ENCODE measurements at regions not wholly inside any gene's neighbourhood (a gene's known extent, or its start where the extent isn't known, plus 50 kb on each side); places are given as distances from the start of the nearest gene placed in this dataset.

DNA sequence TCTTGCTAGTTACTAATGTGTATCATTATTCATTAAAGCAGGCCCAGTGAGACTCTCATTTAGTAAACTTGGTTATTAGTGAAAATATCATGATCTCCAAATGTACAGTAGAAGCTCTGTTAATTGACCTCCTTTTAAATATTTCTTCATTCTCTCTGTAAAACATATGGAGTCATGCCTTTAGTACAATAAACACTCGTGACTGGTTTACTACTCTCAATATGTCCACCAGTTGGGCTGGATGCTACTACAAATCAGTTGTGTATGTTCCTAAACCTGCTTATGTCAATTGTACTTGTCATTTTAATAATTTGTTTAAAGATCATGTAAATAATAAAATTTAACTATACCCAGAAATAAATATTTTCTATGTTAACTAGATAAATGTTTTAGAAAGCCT, 68.6 kb upstream of the COMTD1 start:
- Histone ChIP-seq H3K27ac (replicated peaks) (no peak overlapping the region), H3K27me3 (ENCODE audit: insufficient read depth, poor library complexity, severe bottlenecking) (no peaks in the 10 kb centered on the region), H3K4me3 (replicated peaks; ENCODE audit: insufficient read depth, low read length) (no peak overlapping the region)
- no peak for DNase-seq (ENCODE audit: low read depth in 1 of 2, low spot score in 1 of 2)
- TF ChIP-seq, protein P1, sequence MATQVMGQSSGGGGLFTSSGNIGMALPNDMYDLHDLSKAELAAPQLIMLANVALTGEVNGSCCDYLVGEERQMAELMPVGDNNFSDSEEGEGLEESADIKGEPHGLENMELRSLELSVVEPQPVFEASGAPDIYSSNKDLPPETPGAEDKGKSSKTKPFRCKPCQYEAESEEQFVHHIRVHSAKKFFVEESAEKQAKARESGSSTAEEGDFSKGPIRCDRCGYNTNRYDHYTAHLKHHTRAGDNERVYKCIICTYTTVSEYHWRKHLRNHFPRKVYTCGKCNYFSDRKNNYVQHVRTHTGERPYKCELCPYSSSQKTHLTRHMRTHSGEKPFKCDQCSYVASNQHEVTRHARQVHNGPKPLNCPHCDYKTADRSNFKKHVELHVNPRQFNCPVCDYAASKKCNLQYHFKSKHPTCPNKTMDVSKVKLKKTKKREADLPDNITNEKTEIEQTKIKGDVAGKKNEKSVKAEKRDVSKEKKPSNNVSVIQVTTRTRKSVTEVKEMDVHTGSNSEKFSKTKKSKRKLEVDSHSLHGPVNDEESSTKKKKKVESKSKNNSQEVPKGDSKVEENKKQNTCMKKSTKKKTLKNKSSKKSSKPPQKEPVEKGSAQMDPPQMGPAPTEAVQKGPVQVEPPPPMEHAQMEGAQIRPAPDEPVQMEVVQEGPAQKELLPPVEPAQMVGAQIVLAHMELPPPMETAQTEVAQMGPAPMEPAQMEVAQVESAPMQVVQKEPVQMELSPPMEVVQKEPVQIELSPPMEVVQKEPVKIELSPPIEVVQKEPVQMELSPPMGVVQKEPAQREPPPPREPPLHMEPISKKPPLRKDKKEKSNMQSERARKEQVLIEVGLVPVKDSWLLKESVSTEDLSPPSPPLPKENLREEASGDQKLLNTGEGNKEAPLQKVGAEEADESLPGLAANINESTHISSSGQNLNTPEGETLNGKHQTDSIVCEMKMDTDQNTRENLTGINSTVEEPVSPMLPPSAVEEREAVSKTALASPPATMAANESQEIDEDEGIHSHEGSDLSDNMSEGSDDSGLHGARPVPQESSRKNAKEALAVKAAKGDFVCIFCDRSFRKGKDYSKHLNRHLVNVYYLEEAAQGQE (IDR thresholded peaks at IDR 0.05; ENCODE audit: insufficient replicate concordance, low read depth): no peak
- no peak for TF ChIP-seq GABPA (IDR thresholded peaks at IDR 0.05; ENCODE audit: low read depth)
- no peak for TF ChIP-seq SPI1 (IDR thresholded peaks at IDR 0.05; ENCODE audit: borderline replicate concordance, low read depth)
- TF ChIP-seq, protein P2, sequence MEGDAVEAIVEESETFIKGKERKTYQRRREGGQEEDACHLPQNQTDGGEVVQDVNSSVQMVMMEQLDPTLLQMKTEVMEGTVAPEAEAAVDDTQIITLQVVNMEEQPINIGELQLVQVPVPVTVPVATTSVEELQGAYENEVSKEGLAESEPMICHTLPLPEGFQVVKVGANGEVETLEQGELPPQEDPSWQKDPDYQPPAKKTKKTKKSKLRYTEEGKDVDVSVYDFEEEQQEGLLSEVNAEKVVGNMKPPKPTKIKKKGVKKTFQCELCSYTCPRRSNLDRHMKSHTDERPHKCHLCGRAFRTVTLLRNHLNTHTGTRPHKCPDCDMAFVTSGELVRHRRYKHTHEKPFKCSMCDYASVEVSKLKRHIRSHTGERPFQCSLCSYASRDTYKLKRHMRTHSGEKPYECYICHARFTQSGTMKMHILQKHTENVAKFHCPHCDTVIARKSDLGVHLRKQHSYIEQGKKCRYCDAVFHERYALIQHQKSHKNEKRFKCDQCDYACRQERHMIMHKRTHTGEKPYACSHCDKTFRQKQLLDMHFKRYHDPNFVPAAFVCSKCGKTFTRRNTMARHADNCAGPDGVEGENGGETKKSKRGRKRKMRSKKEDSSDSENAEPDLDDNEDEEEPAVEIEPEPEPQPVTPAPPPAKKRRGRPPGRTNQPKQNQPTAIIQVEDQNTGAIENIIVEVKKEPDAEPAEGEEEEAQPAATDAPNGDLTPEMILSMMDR (IDR thresholded peaks at IDR 0.05; ENCODE audit: insufficient read depth, low read length): no peak
- TF ChIP-seq POLR2AphosphoS5 (IDR thresholded peaks at IDR 0.05; ENCODE audit: low read depth): no peak

DNA sequence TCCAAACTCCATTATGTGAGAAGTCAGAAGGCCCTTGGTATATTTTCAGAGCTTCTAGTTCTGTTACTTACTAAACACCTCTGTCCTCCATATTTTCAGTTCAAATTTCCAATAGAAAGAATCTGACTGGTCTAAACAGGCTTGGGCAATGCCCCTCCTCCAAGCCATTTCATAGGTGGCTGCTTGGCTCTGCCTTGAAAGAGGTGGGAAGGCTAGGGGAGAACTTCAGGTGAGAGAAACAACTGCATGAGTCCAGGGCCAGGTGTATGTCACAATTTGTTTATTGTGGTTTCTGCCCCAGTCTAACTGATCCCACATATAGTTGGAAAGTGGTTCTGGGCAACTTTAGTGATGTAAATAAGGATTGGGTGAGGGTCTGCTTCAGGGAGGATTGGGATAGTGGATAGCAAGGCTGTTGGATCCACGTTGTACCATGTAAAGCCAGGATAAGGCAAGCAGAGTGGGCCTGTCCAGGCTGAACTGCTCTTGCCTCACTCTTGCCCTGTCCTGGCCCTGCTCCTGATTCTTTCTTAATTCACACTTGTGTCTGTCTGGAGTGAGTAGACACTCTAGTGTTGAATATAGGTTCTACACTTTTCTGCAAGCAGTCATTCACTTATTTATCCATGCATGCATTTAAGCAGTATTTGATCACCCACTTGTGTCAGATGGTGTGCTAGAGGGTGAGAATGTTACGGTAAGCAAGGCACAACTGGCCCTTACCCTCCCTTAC, 67.5 kb upstream of the COMTD1 start:
- DNase-seq (ENCODE audit: low read depth in 1 of 2, low spot score in 1 of 2): no peak
- H3K27ac ChIP-seq (replicated peaks): no peak overlapping the region
- no peaks in the 10 kb centered on the region for H3K27me3 ChIP-seq (ENCODE audit: insufficient read depth, poor library complexity, severe bottlenecking)
- TF ChIP-seq, protein P2 (IDR thresholded peaks at IDR 0.05; ENCODE audit: insufficient read depth, low read length): no peak
- no peak overlapping the region for H3K4me3 ChIP-seq (replicated peaks; ENCODE audit: insufficient read depth, low read length)

DNA sequence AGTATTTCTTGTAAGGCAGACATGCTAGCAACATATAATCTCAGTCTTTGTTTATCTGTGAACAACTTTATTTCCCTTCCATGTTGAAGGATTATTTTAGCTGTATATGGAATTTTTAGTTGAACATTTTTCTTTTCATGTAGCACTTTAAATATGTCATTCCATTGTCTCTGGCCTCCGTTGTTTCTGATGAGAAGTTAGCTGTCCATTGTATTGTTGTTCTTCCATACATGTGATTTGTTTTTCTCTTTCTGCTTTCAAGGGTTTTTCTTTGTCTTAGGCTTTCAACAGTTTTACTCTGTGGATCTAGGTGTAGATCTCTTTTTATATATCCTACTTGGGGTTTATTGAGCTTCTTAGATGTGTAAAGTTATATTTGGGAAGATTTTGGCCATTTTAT, 66.3 kb upstream of the COMTD1 start:
- H3K27me3 ChIP-seq (ENCODE audit: insufficient read depth, poor library complexity, severe bottlenecking): peaks cover 2% of the 10 kb centered on the region

More for the DNA sequence above, 66.3 kb upstream of the COMTD1 start:
- Histone ChIP-seq H3K4me3 (replicated peaks; ENCODE audit: insufficient read depth, low read length) (no peak overlapping the region), H3K27ac (replicated peaks) (no peak overlapping the region)
- DNase-seq (ENCODE audit: low read depth in 1 of 2, low spot score in 1 of 2): no peak
- no peak for TF ChIP-seq GABPA (IDR thresholded peaks at IDR 0.05; ENCODE audit: low read depth)
- TF ChIP-seq, protein P2 (IDR thresholded peaks at IDR 0.05; ENCODE audit: insufficient read depth, low read length): no peak
- TF ChIP-seq POLR2AphosphoS5 (IDR thresholded peaks at IDR 0.05; ENCODE audit: low read depth): no peak
- no peak for TF ChIP-seq SPI1 (IDR thresholded peaks at IDR 0.05; ENCODE audit: borderline replicate concordance, low read depth)
- TF ChIP-seq, protein P1 (IDR thresholded peaks at IDR 0.05; ENCODE audit: insufficient replicate concordance, low read depth): no peak

Data from HL-60 (cell line).